NB4 (cell line): ENCODE measurements at regions not wholly inside any gene's neighbourhood (a gene's known extent, or its start where the extent isn't known, plus 50 kb on each side); places are given as distances from the start of the nearest gene placed in this dataset.

Experiments used
- DNase-seq: peaks from one replicate; pipeline ENCODE4 v3.0.0; 2010; ENCODE audit warnings: low read depth
- H3K4me3 ChIP-seq: one replicate; pipeline ENCODE4 v1.5.1; 2011; ENCODE audit warnings: mild to moderate bottlenecking, low read depth, low read length, moderate library complexity
- MYC ChIP-seq: IDR thresholded peaks from 2 replicates; pipeline ENCODE4 v1.6.1; 2011; ENCODE audit warnings: low read depth, low read length
- POLR2A ChIP-seq: IDR thresholded peaks from 2 replicates; pipeline ENCODE4 v1.6.1; 2011; ENCODE audit warnings: mild to moderate bottlenecking; ENCODE audit not compliant: insufficient read length; ENCODE audit errors: extremely low read depth
- TF ChIP-seq, protein P1 (sequence below): IDR thresholded peaks from one replicate; pipeline ENCODE4 v1.5.1; 2012; ENCODE audit warnings: low read depth, low read length
- TF ChIP-seq, protein P2 (sequence below): IDR thresholded peaks from 2 replicates; pipeline ENCODE4 v1.6.1; 2011; ENCODE audit warnings: low read depth, low read length

DNA sequence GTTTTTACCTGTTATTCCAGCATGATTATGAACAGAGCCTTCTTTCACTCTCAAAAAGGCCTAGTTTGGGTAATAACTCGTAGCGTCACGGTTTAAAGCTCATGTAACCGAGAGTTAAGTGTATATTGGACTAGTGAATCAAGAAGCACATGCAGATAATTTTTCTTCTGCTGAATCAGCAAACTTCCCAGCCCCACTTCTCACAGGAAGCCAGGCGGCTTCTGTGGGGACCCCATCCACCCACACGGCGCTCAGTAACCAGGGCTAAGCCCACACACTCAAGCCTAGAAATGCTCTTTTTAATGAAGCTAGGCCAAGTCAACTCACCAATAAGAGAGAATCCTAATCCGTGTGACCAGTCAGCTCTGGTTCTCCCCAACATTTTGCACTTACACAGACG lies 191.2 kb upstream of the MGMT start:
- DNase-seq, result no peak
- H3K4me3 ChIP-seq, result no peak overlapping the region
- no peak for TF ChIP-seq POLR2A
- TF ChIP-seq, protein P1, sequence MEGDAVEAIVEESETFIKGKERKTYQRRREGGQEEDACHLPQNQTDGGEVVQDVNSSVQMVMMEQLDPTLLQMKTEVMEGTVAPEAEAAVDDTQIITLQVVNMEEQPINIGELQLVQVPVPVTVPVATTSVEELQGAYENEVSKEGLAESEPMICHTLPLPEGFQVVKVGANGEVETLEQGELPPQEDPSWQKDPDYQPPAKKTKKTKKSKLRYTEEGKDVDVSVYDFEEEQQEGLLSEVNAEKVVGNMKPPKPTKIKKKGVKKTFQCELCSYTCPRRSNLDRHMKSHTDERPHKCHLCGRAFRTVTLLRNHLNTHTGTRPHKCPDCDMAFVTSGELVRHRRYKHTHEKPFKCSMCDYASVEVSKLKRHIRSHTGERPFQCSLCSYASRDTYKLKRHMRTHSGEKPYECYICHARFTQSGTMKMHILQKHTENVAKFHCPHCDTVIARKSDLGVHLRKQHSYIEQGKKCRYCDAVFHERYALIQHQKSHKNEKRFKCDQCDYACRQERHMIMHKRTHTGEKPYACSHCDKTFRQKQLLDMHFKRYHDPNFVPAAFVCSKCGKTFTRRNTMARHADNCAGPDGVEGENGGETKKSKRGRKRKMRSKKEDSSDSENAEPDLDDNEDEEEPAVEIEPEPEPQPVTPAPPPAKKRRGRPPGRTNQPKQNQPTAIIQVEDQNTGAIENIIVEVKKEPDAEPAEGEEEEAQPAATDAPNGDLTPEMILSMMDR, result no peak

DNA sequence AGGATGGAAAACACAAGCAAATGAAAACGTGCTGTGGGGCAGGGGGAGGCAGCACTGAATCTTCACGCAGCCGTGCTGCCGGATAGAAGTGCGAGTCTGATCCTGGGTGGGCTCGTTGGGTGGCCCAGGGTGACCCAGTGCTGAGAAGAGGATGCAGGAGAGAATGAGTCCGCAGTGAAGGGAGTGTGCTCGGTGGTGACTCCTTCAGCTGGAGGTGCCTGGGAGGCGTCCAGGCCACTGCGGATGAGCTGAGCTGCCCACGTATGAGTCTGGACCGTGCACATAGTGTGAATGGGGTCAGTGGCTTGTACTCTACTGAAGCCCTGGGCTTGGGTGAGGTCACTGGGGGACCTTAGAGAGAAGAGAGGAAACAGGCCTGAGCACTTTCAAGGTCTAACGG lies 190.0 kb upstream of the MGMT start:
- no peak overlapping the region for H3K4me3 ChIP-seq
- no peak for DNase-seq
- no peak for TF ChIP-seq MYC
- TF ChIP-seq, protein P2, sequence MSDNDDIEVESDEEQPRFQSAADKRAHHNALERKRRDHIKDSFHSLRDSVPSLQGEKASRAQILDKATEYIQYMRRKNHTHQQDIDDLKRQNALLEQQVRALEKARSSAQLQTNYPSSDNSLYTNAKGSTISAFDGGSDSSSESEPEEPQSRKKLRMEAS, result no peak
- TF ChIP-seq POLR2A, result no peak
- TF ChIP-seq, protein P1, result no peak

DNA sequence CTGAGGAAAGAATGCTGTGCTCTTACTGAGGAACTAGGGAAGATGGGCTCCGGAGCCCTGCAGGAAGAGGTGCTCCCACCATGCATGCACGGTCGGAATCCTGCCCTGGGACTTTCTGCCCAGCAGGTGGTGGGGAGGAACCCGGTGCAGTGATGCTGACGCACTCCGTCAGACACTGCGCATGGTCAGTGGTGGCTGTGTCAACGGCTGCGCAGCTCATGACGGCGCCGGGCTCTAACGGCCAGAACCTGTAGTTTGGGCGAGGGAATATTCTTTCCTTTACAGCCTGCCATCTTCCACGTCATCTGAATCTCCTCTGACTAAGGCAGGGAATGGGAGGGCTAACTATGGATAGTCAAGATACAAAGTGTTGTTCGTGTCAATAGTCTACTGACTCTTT lies 189.2 kb upstream of the MGMT start:
- H3K4me3 ChIP-seq, result no peak overlapping the region
- DNase-seq, result no peak
- no peak for TF ChIP-seq MYC

DNA sequence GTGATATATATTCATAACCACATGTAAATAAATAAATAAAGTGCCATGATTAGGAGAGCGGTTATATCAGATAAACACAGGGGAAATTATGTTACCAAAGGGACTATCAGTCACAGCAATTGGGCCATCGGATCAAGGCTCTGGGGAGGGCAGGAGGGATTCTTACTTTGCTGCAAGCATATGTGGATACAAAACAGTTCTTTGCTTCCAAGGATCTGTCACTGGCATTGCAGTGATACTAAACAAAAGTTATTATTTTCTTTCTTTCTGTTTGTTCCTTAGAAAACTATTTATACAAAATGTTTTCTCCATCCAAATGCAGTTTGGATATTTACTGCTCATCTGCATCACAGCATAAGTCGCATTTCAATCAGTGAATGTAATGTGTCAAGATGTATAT lies 188.4 kb upstream of the MGMT start:
- TF ChIP-seq, protein P2, result no peak
- no peak for TF ChIP-seq MYC
- no peak for TF ChIP-seq POLR2A
- TF ChIP-seq, protein P1, result no peak
- no peak for DNase-seq
- H3K4me3 ChIP-seq, result no peak overlapping the region

DNA sequence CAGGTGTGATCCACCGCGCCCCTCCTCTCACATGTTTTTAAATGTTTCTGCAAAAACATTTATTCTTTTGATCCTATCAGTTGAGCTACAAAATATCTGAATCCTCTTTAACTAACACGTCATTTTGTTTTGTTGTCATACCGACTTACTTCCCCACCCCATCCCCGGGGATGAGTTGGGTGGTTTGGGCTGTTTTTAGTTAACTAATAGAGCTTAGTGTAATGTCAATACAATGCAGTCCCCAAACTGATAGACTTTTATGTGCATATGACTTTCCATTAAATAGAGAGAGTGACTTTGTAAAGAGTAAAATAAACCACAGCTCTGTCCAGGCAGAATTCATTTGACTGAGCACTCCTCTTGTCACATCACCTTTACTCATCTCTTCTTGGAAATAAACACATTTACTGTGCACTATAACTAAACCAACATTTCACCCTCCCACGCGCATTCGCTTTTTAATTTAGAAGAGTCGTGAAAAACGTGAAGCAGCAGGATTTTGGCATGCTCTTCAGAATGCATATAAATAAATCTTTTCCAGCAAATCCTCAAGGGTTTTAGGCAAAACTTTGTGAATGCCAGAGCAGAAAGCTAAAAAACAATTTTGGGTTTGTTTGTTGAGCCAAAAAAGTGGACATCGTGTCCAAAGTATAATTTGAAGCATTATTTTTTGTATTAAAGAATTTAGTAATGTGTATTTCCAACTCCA lies 187.4 kb upstream of the MGMT start:
- no peak for DNase-seq
- TF ChIP-seq MYC (no peak), POLR2A (no peak)
- TF ChIP-seq, protein P2, result no peak
- TF ChIP-seq, protein P1, result no peak

DNA sequence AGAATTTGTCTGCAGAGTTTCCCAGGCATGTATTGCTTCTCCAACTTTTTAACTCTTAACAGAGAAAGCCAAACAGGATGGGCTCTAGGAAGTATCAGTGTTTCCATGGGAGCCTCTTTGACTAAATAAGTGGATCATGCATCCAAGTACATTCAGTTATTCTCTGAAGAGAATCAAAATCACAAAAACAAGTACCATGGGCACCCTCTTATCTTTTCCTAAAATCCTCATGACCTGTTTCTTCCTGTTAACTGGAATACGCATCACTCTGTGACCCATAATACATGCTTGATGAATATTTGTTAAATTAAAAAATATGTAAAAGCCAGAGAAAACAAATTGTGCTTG lies 186.9 kb upstream of the MGMT start:
- no peak for DNase-seq
- no peak overlapping the region for H3K4me3 ChIP-seq
- TF ChIP-seq, protein P1, result no peak
- TF ChIP-seq, protein P2, result no peak
- TF ChIP-seq POLR2A, result no peak
- no peak for TF ChIP-seq MYC

More for the DNA sequence above, 187.4 kb upstream of the MGMT start:
- no peak overlapping the region for H3K4me3 ChIP-seq
